H1 (cell line): ENCODE measurements at regions not wholly inside any gene's neighbourhood (a gene's known extent, or its start where the extent isn't known, plus 50 kb on each side); places are given as distances from the start of the nearest gene placed in this dataset.
A peak's percentile ranks its signal among the peaks of the same experiment; 100 is the strongest.

Experiments used
- CTCF ChIA-PET: fragments of 300-600 bp; sonication (Branson Sonifier 250); formaldehyde crosslinking; loops from one replicate; lab custom pipeline; 2021; ENCODE audit not compliant: partially characterized antibody; lab: Charles Lee
- POLR2A ChIA-PET: fragments of 300-600 bp; sonication (Branson Sonifier 250); formaldehyde crosslinking; loops from one replicate; lab custom pipeline; 2021; ENCODE audit warnings: inconsistent platforms; ENCODE audit not compliant: partially characterized antibody; lab: Charles Lee
- DNase-seq, 2 experiments: peaks; one replicate each; pipeline versions ENCODE4 v3.0.0 to v3.0.0-alpha.2; 2010 to 2022; ENCODE audit warnings: low spot score in 2 of 2, low read depth in 1 of 2, mixed read lengths in 1 of 2
- FAIRE-seq: peaks from 2 replicates; lab custom pipeline; 2011; peaks lifted over from hg19 to GRCh38; lab: Jason Lieb, UNC
- H2AFZ ChIP-seq: 2 replicates; pipeline ENCODE4 v1.8.1; 2012; ENCODE audit warnings: low read length, inconsistent platforms
- H2AK5ac ChIP-seq: 2 replicates; pipeline ENCODE4 v1.6.1; 2013; ENCODE audit warnings: low read depth, low read length
- H2BK120ac ChIP-seq: replicated peaks from 2 replicates; pipeline ENCODE3; 2013; ENCODE audit warnings: low read depth, low read length, inconsistent platforms
- H2BK12ac ChIP-seq: 2 replicates; pipeline ENCODE4 v1.6.1; 2013; ENCODE audit warnings: low read depth, low read length
- H2BK15ac ChIP-seq: 2 replicates; pipeline ENCODE4 v1.6.1; 2013; ENCODE audit warnings: low read length
- H2BK20ac ChIP-seq: 2 replicates; pipeline ENCODE4 v1.6.1; 2013; ENCODE audit warnings: low read length
- H2BK5ac ChIP-seq: 2 replicates; pipeline ENCODE4 v1.6.1; 2013; ENCODE audit warnings: low read depth, low read length
- H3K14ac ChIP-seq: 2 replicates; pipeline ENCODE4 v1.6.1; 2013; ENCODE audit warnings: inconsistent platforms; ENCODE audit not compliant: insufficient read length
- H3K18ac ChIP-seq: 2 replicates; pipeline ENCODE4 v1.6.1; 2013; ENCODE audit warnings: low read length; ENCODE audit errors: extremely low read depth
- H3K23ac ChIP-seq: 2 replicates; pipeline ENCODE4 v1.6.1; 2013; ENCODE audit warnings: inconsistent platforms; ENCODE audit not compliant: insufficient read length
- H3K23me2 ChIP-seq: 2 replicates; pipeline ENCODE4 v1.6.1; 2013; ENCODE audit warnings: low read depth, low read length
- H3K27ac ChIP-seq: 2 replicates; pipeline ENCODE4 v1.6.1; 2011; ENCODE audit warnings: low read depth, low read length, inconsistent platforms
- H3K27me3 ChIP-seq, 4 experiments: replicated peaks in 1 of 4; 1 replicate in 1 of 4; 2 replicates in 3 of 4; pipeline versions ENCODE4 v1.6.1 to v1.8.1; 2011 to 2013; ENCODE audit warnings: low read length in 3 of 4, mild to moderate bottlenecking in 3 of 4, inconsistent platforms in 2 of 4, mixed read lengths in 2 of 4, moderate library complexity in 1 of 4; ENCODE audit not compliant: control insufficient read depth in 3 of 4, insufficient read depth in 3 of 4; ENCODE audit errors: extremely low read depth in 1 of 4
- H3K36me3 ChIP-seq, 4 experiments: 2 replicates each; pipeline versions ENCODE4 v1.6.1 to v1.8.1; 2011 to 2013; ENCODE audit warnings: mild to moderate bottlenecking in 4 of 4, low read length in 3 of 4, moderate library complexity in 2 of 4, control low read depth in 1 of 4, inconsistent platforms in 1 of 4; ENCODE audit not compliant: insufficient read depth in 4 of 4, control insufficient read depth in 2 of 4
- H3K4ac ChIP-seq: replicated peaks from 2 replicates; pipeline ENCODE3; 2013; ENCODE audit warnings: low read length, low read depth, mixed read lengths, inconsistent platforms; ENCODE audit not compliant: insufficient read length
- H3K4me1 ChIP-seq, 4 experiments: replicated peaks in 1 of 4; 1 replicate in 1 of 4; 2 replicates in 3 of 4; pipeline versions ENCODE4 v1.6.1 to v1.8.1; 2011 to 2013; ENCODE audit warnings: low read length in 3 of 4, inconsistent platforms in 2 of 4, mixed read lengths in 1 of 4; ENCODE audit not compliant: insufficient read depth in 4 of 4, control insufficient read depth in 3 of 4
- H3K4me2 ChIP-seq, 2 experiments: 2 replicates each; pipeline versions ENCODE4 v1.6.1 to v1.8.1; 2011 to 2013; ENCODE audit warnings: low read depth in 2 of 2, low read length in 2 of 2, control low read depth in 1 of 2, inconsistent platforms in 1 of 2, mild to moderate bottlenecking in 1 of 2; ENCODE audit not compliant: insufficient read depth in 1 of 2
- H3K4me3 ChIP-seq, 4 experiments: fragments of 200-600, 300-600 bp in 1 of 4; sonication (generic), shearing (Covaris generic), sonication (Bioruptor Twin) in 1 of 4; 2 replicates each; pipeline versions ENCODE4 v1.5.1 to v1.8.1; 2011 to 2016; ENCODE audit warnings: low read length in 4 of 4, low read depth in 3 of 4, control low read depth in 2 of 4, inconsistent platforms in 2 of 4, mild to moderate bottlenecking in 2 of 4, mixed read lengths in 1 of 4, moderate library complexity in 1 of 4; ENCODE audit not compliant: insufficient read depth in 2 of 4; ENCODE audit errors: extremely low read depth in 1 of 4
- H3K56ac ChIP-seq: replicated peaks from 2 replicates; pipeline ENCODE3; 2013; ENCODE audit warnings: low read depth, mild to moderate bottlenecking, mixed read lengths, low read length, inconsistent platforms; ENCODE audit not compliant: insufficient read length
- H3K79me1 ChIP-seq: 2 replicates; pipeline ENCODE4 v1.6.1; 2013; ENCODE audit warnings: low read depth, low read length, control low read depth
- H3K79me2 ChIP-seq, 2 experiments: 2 replicates each; pipeline versions ENCODE4 v1.6.1 to v1.8.1; 2012 to 2013; ENCODE audit warnings: low read length in 2 of 2, mild to moderate bottlenecking in 2 of 2, inconsistent platforms in 1 of 2; ENCODE audit not compliant: insufficient read depth in 2 of 2, control insufficient read depth in 1 of 2
- H3K9ac ChIP-seq, 4 experiments: replicated peaks in 1 of 4; 1 replicate in 1 of 4; 2 replicates in 3 of 4; pipeline versions ENCODE4 v1.6.1 to v1.8.1; 2011 to 2013; ENCODE audit warnings: low read depth in 3 of 4, low read length in 3 of 4, control low read depth in 2 of 4, mild to moderate bottlenecking in 2 of 4, moderate library complexity in 2 of 4, inconsistent platforms in 1 of 4; ENCODE audit errors: extremely low read depth in 1 of 4
- H3K9me3 ChIP-seq, 2 experiments: 2 replicates each; pipeline versions ENCODE4 v1.6.1 to v1.8.1; 2012 to 2013; ENCODE audit warnings: mild to moderate bottlenecking in 2 of 2, moderate library complexity in 2 of 2, control low read depth in 1 of 2, inconsistent platforms in 1 of 2, low read depth in 1 of 2, low read length in 1 of 2, mixed read lengths in 1 of 2; ENCODE audit not compliant: insufficient read depth in 2 of 2
- H4K20me1 ChIP-seq, 2 experiments: replicated peaks in 1 of 2; 2 replicates each; pipeline versions ENCODE3 to v1.8.1; 2011 to 2013; ENCODE audit warnings: inconsistent platforms in 2 of 2, low read length in 2 of 2, mild to moderate bottlenecking in 1 of 2; ENCODE audit not compliant: insufficient read depth in 2 of 2, control insufficient read depth in 1 of 2
- H4K5ac ChIP-seq: 2 replicates; pipeline ENCODE4 v1.6.1; 2013; ENCODE audit warnings: low read length, low read depth, mixed read lengths, inconsistent platforms; ENCODE audit not compliant: insufficient read length
- H4K8ac ChIP-seq: 2 replicates; pipeline ENCODE4 v1.8.0; 2013; ENCODE audit warnings: mild to moderate bottlenecking, moderate library complexity, low read length, inconsistent platforms; ENCODE audit not compliant: insufficient read depth; ENCODE audit errors: extremely low read depth
- H4K91ac ChIP-seq: replicated peaks from 2 replicates; pipeline ENCODE3; 2013; ENCODE audit warnings: low read length, mixed read lengths, inconsistent platforms; ENCODE audit not compliant: insufficient read length
- RAD21 ChIP-seq, 2 experiments: IDR thresholded peaks in 1 of 2; conservative IDR thresholded peaks in 1 of 2; 2 replicates each; pipeline ENCODE4 v1.6.1; 2011; ENCODE audit warnings: low read depth in 2 of 2, low read length in 2 of 2, improper control_type of control experiment in 1 of 2, inconsistent platforms in 1 of 2, mild to moderate bottlenecking in 1 of 2, moderate library complexity in 1 of 2
- SAP30 ChIP-seq: fragments of 300-600 bp; sonication (generic); IDR thresholded peaks from 2 replicates; pipeline ENCODE4 v1.7.1; 2012; ENCODE audit warnings: low read length, moderate library complexity, mild to moderate bottlenecking, inconsistent platforms; ENCODE audit not compliant: insufficient read depth, insufficient replicate concordance
- WGBS, 2 experiments: shearing (Covaris generic) in 1 of 2; methylation state at CpG; one replicate each; pipeline versions ENCODE4 v1.1.6 to v1.1.7; 2013 to 2015; ENCODE audit warnings: low lambda C conversion rate in 2 of 2, mixed read lengths in 2 of 2, inconsistent platforms in 1 of 2, low coverage in 1 of 2, missing lambda C conversion rate in 1 of 2; ENCODE audit not compliant: insufficient replicate concordance in 2 of 2, insufficient coverage in 1 of 2, insufficient read length in 1 of 2; ENCODE audit errors: extremely low coverage in 1 of 2, missing lambda C conversion rate in 1 of 2; 5-methylcytosine and 5-hydroxymethylcytosine counted together

DNA sequence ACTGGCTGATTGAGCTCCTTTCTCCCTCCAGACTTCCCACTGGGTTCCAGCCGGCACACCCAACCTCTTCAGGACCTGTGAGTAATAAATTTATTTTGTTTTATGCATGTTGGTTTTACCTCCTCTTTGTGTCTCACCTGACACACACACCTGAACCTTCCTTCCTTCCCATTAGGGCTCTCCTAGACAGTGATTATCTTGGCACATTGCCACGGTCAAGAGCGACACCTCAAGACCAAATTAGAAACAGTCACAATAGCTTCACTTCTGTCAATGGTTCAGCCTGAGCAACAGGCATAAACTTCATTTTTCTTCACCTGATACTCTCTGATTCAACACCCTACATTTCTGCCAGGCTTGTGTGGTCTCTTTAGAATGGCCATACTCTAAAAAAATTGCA lies 296.3 kb upstream of the SMARCA2 start:
- ChIA-PET CTCF (interaction anchor here (1.0 to 1.7 kb wide), 4 partner anchors 9 to 122 kb away, joined by 3 to 10 read pairs (median 4); no protein-coding TSS in a partner anchor), POLR2A (interaction anchor here (0.8 kb wide), 1 partner anchor 324 kb away, joined by 4 read pairs; no protein-coding TSS in a partner anchor)
- Histone ChIP-seq H3K18ac (no peak overlapping the region), H3K4ac (no peak overlapping the region), H2AK5ac (no peak overlapping the region), H3K4me2 (no peak overlapping the region), H4K5ac (no peak overlapping the region), H4K8ac (no peak overlapping the region), H3K9me3 (no peaks in the 10 kb centered on the region), H3K36me3 (no peaks in the 10 kb centered on the region), H3K4me3 (no peak overlapping the region), H2BK120ac (no peak overlapping the region), H3K4me1 (peaks cover 0 to 5% (median 2%) of the 10 kb centered on the region in 4 experiments; a peak in 3 of 7 replicates), H4K20me1 (no peaks in the 10 kb centered on the region), H2BK20ac (no peak overlapping the region), H3K79me1 (no peaks in the 10 kb centered on the region), H3K14ac (no peak overlapping the region), H2AFZ (no peak overlapping the region), H2BK12ac (no peak overlapping the region), H3K27me3 (no peaks in the 10 kb centered on the region), H3K27ac (no peak overlapping the region), H3K23me2 (no peaks in the 10 kb centered on the region), H2BK15ac (no peak overlapping the region), H4K91ac (no peak overlapping the region), H3K79me2 (no peaks in the 10 kb centered on the region), H3K23ac (no peak overlapping the region), H3K56ac (no peak overlapping the region), H2BK5ac (no peak overlapping the region), H3K9ac (no peak overlapping the region)
- WGBS, 2 experiments, result 91% methylated on average over 2 of the region's 3 CpGs; no CpG with 5 or more reads in 1 of the 2 experiments
- TF ChIP-seq RAD21 (IDR thresholded peaks at IDR 0.05 in 1 of 2, conservative IDR thresholded peaks at IDR 0.05 in 1 of 2; ENCODE audit: low read depth in 2 of 2, low read length in 2 of 2) (peak in 1 of 2 experiments; percentile 20; a peak in 1 of 4 replicates), SAP30 (no peak)
- no peak for DNase-seq
- no peak for FAIRE-seq
